ENCODE measurements at regions not wholly inside any gene's neighbourhood (a gene's known extent, or its start where the extent isn't known, plus 50 kb on each side); places are given as distances from the start of the nearest gene placed in this dataset.

GRCh38 chr16:73473713-73474112 is 425.8 kb upstream of the ZFHX3 start:
- Histone ChIP-seq H3K27me3 (no peaks in the 10 kb centered on the region), H3K4me1 (no peaks in the 10 kb centered on the region), H3K36me3 (no peaks in the 10 kb centered on the region), H3K27ac (peak overlapping the region in 1 of 4 donors; percentile 48), H3K4me3 (no peak overlapping the region), H3K9me3 (no peaks in the 10 kb centered on the region)
- WGBS, 2 donors (ENCODE audit: low coverage in 1 of 2), result 47 to 84% methylated on average over 3 of the region's 3 CpGs
- TF ChIP-seq POLR2AphosphoS5 (IDR thresholded peaks at IDR 0.05), result peak; percentile 29 to 64 (median 37)
- no peak for TF ChIP-seq CTCF (IDR thresholded peaks at IDR 0.05)
- intact Hi-C loops (cut with DNase I; ENCODE audit: low total_unique reads), result no loop called here
- no peak for DNase-seq
- in situ Hi-C loops (cut with MboI; ENCODE audit: low pct_ligation_motif_present in 1 of 4, low pct_unique_long_range_greater_than_20kb in 1 of 4, low sequenced_read_pairs in 3 of 4), result no loop called here

- in situ Hi-C loops (cut with MboI; ENCODE audit: low pct_ligation_motif_present in 1 of 4, low pct_unique_long_range_greater_than_20kb in 1 of 4, low sequenced_read_pairs in 3 of 4), result no loop called here
- H3K9me3 ChIP-seq, result no peaks in the 10 kb centered on the region
- no peaks in the 10 kb centered on the region for H3K27me3 ChIP-seq
- WGBS, 2 donors (ENCODE audit: low coverage in 1 of 2), result 50 to 85% methylated on average over 1 to 11 of the region's 11 CpGs
- TF ChIP-seq POLR2AphosphoS5 (IDR thresholded peaks at IDR 0.05), result no peak
- TF ChIP-seq CTCF (IDR thresholded peaks at IDR 0.05), result no peak
- no peak for TF ChIP-seq EP300 (IDR thresholded peaks at IDR 0.05; ENCODE audit: low read depth)
- TF ChIP-seq POLR2A (IDR thresholded peaks at IDR 0.05), result no peak
- H3K4me3 ChIP-seq, result no peak overlapping the region
- DNase-seq, result no peak
- H3K4me1 ChIP-seq, result no peaks in the 10 kb centered on the region
- no peak overlapping the region for H3K27ac ChIP-seq
- intact Hi-C loops (cut with DNase I; ENCODE audit: low total_unique reads), result no loop called here
- H3K36me3 ChIP-seq, result no peaks in the 10 kb centered on the region
These were observed 416.9 kb upstream of the ZFHX3 start for GRCh38 chr16:73464834-73465233.

GRCh38 chr16:73459586-73459985 is 411.7 kb upstream of the ZFHX3 start:
- Histone ChIP-seq H3K4me1 (no peaks in the 10 kb centered on the region), H3K4me3 (no peak overlapping the region), H3K9me3 (no peaks in the 10 kb centered on the region), H3K27ac (no peak overlapping the region), H3K36me3 (no peaks in the 10 kb centered on the region), H3K27me3 (no peaks in the 10 kb centered on the region)
- DNase-seq, result no peak
- intact Hi-C loops (cut with DNase I; ENCODE audit: low total_unique reads) (no loop called here), in situ Hi-C loops (cut with MboI; ENCODE audit: low pct_ligation_motif_present in 1 of 4, low pct_unique_long_range_greater_than_20kb in 1 of 4, low sequenced_read_pairs in 3 of 4) (no loop called here)
- WGBS, 2 donors (ENCODE audit: low coverage in 1 of 2), result 67 to 72% methylated on average over 1 to 5 of the region's 5 CpGs
- no peak for TF ChIP-seq CTCF (IDR thresholded peaks at IDR 0.05)
- no peak for TF ChIP-seq POLR2AphosphoS5 (IDR thresholded peaks at IDR 0.05)
- no peak for TF ChIP-seq EP300 (IDR thresholded peaks at IDR 0.05; ENCODE audit: low read depth)

- TF ChIP-seq CTCF (IDR thresholded peaks at IDR 0.05) (no peak), POLR2AphosphoS5 (IDR thresholded peaks at IDR 0.05) (no peak), EP300 (IDR thresholded peaks at IDR 0.05; ENCODE audit: low read depth) (no peak), POLR2A (IDR thresholded peaks at IDR 0.05) (no peak)
- WGBS, 2 donors (ENCODE audit: low coverage in 1 of 2), result 80 to 83% methylated on average over 1 of the region's 1 CpG
- H3K27me3 ChIP-seq, result no peaks in the 10 kb centered on the region
- intact Hi-C loops (cut with DNase I; ENCODE audit: low total_unique reads) (no loop called here), in situ Hi-C loops (cut with MboI; ENCODE audit: low pct_ligation_motif_present in 1 of 4, low pct_unique_long_range_greater_than_20kb in 1 of 4, low sequenced_read_pairs in 3 of 4) (no loop called here)
- no peaks in the 10 kb centered on the region for H3K36me3 ChIP-seq
- no peak overlapping the region for H3K27ac ChIP-seq
- no peaks in the 10 kb centered on the region for H3K4me1 ChIP-seq
- no peak overlapping the region for H3K4me3 ChIP-seq
- no peaks in the 10 kb centered on the region for H3K9me3 ChIP-seq
- no peak for DNase-seq
These were observed 409.9 kb upstream of the ZFHX3 start for GRCh38 chr16:73457851-73458250.
